ENCODE measurements at regions not wholly inside any gene's neighbourhood (a gene's known extent, or its start where the extent isn't known, plus 50 kb on each side); places are given as distances from the start of the nearest gene placed in this dataset.

DNA sequence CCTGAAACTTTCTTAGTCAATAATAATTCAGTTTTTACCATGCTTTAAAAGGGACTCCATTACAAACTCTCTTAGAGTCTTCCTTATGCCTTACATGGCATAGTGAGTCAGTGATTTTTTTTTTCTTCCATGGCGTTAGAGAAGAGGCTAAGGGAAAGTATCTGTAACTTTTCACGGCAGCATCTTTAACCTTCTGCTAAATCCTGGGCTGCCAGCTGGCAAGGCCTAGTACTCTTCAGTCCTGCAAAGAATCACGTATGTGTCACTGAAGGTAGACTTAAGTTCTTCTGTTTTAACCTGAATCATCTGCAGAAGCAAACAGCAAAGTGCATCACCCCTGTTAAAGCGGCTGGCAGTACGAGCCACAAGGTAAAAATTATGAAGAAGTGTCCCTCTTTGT lies 286.3 kb upstream of the FN1 start:
- TF ChIP-seq, protein P1, sequence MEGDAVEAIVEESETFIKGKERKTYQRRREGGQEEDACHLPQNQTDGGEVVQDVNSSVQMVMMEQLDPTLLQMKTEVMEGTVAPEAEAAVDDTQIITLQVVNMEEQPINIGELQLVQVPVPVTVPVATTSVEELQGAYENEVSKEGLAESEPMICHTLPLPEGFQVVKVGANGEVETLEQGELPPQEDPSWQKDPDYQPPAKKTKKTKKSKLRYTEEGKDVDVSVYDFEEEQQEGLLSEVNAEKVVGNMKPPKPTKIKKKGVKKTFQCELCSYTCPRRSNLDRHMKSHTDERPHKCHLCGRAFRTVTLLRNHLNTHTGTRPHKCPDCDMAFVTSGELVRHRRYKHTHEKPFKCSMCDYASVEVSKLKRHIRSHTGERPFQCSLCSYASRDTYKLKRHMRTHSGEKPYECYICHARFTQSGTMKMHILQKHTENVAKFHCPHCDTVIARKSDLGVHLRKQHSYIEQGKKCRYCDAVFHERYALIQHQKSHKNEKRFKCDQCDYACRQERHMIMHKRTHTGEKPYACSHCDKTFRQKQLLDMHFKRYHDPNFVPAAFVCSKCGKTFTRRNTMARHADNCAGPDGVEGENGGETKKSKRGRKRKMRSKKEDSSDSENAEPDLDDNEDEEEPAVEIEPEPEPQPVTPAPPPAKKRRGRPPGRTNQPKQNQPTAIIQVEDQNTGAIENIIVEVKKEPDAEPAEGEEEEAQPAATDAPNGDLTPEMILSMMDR (IDR thresholded peaks at IDR 0.05), result no peak
- no peak for TF ChIP-seq POLR2A (IDR thresholded peaks at IDR 0.05)
